CD4-positive, alpha-beta T cell (primary cell): ENCODE measurements at regions not wholly inside any gene's neighbourhood (a gene's known extent, or its start where the extent isn't known, plus 50 kb on each side); places are given as distances from the start of the nearest gene placed in this dataset.

ENCODE experiments used
- ATAC-seq: fragments of 200-7000 bp; cut with Tn5 transposase; one replicate; pipeline ENCODE4 v1.10.0; 2022; ENCODE audit warnings: mild to moderate bottlenecking; ENCODE audit not compliant: poor library complexity
- CTCF ChIA-PET: fragments of 350-600 bp; sonication (Branson Sonifier 250); formaldehyde crosslinking; loops from one replicate; lab custom pipeline; 2021; ENCODE audit warnings: antibody characterized with exemption, inconsistent platforms; lab: Charles Lee
- POLR2A ChIA-PET: fragments of 350-600 bp; sonication (Branson Sonifier 250); formaldehyde crosslinking; loops from one replicate; lab custom pipeline; 2021; ENCODE audit warnings: antibody characterized with exemption, inconsistent platforms; lab: Charles Lee
- DNase-seq, 14 experiments: peaks; one replicate each; pipeline ENCODE4 v3.0.0-alpha.2; 2013 to 2020; ENCODE audit warnings: mixed read lengths in 2 of 14
- H3K27ac ChIP-seq, 2 donors: one replicate each; pipeline versions ENCODE4 v1.5.1 to v1.7.0; 2013; ENCODE audit warnings: low read length in 2 of 2, low read depth in 1 of 2, mild to moderate bottlenecking in 1 of 2
- H3K27me3 ChIP-seq, 2 experiments: 1 replicate in 1 of 2; 2 replicates in 1 of 2; pipeline versions ENCODE4 v1.6.1 to v1.7.0; 2013; ENCODE audit warnings: low read length in 2 of 2, control low read depth in 1 of 2, mild to moderate bottlenecking in 1 of 2, moderate library complexity in 1 of 2; ENCODE audit not compliant: insufficient read depth in 2 of 2, control insufficient read depth in 1 of 2
- H3K36me3 ChIP-seq: one replicate; pipeline ENCODE4 v1.6.1; 2013; ENCODE audit warnings: low read length, control low read depth; ENCODE audit not compliant: insufficient read depth
- H3K4me1 ChIP-seq: one replicate; pipeline ENCODE4 v1.6.1; 2013; ENCODE audit warnings: low read length, control low read depth; ENCODE audit not compliant: insufficient read depth
- H3K4me3 ChIP-seq: one replicate; pipeline ENCODE4 v1.5.1; 2013; ENCODE audit warnings: mild to moderate bottlenecking, low read length, moderate library complexity
- H3K9me3 ChIP-seq, 2 experiments: 1 replicate in 1 of 2; 2 replicates in 1 of 2; pipeline versions ENCODE4 v1.6.1 to v1.7.0; 2013; ENCODE audit warnings: low read length in 2 of 2, mild to moderate bottlenecking in 2 of 2, control low read depth in 1 of 2, moderate library complexity in 1 of 2; ENCODE audit not compliant: control insufficient read depth in 1 of 2, insufficient read depth in 1 of 2
- H3K27ac Mint-ChIP-seq: one replicate; pipeline ENCODE4 v1.8.0; 2020; ENCODE audit warnings: mixed read lengths
- H3K27me3 Mint-ChIP-seq: one replicate; pipeline ENCODE4 v1.8.0; 2021; ENCODE audit warnings: mixed read lengths
- H3K36me3 Mint-ChIP-seq: one replicate; pipeline ENCODE4 v1.8.0; 2021; ENCODE audit warnings: low read depth, mixed read lengths
- H3K4me1 Mint-ChIP-seq: one replicate; pipeline ENCODE4 v1.8.0; 2021; ENCODE audit warnings: low read depth, mixed read lengths
- H3K4me3 Mint-ChIP-seq: one replicate; pipeline ENCODE4 v1.8.0; 2020; ENCODE audit warnings: mild to moderate bottlenecking, mixed read lengths
- H3K9me3 Mint-ChIP-seq: one replicate; pipeline ENCODE4 v1.8.0; 2020; ENCODE audit warnings: mixed read lengths
- CTCF ChIP-seq: fragments of 200-600 bp; IDR thresholded peaks from one replicate; pipeline ENCODE4 v1.8.0; 2022; ENCODE audit warnings: antibody characterized with exemption, mild to moderate bottlenecking
- intact Hi-C, 2 experiments: fragments of 100-400 bp; cut with DNase I in 1 of 2; cut with micrococcal nuclease in 1 of 2; formaldehyde crosslinking; loops; one replicate each; pipeline versions ENCODE4 v1.15.1 to v1.9.0; 2023 to 2025; cut with DNase I, micrococcal nuclease

GRCh38 chr10:83375274-83375673 lies 764.0 kb upstream of the GHITM start:
- Histone ChIP-seq H3K4me3 (no peak overlapping the region), H3K4me1 (no peaks in the 10 kb centered on the region), H3K27me3 (no peaks in the 10 kb centered on the region), H3K36me3 (no peaks in the 10 kb centered on the region), H3K9me3 (no peaks in the 10 kb centered on the region), H3K27ac (no peak overlapping the region)
- peaks cover 9% of the 10 kb centered on the region for H3K9me3 Mint-ChIP-seq
- no peaks in the 10 kb centered on the region for H3K4me1 Mint-ChIP-seq
- H3K36me3 Mint-ChIP-seq, result no peaks in the 10 kb centered on the region
- H3K27ac Mint-ChIP-seq, result no peak overlapping the region
- TF ChIP-seq CTCF, result no peak
- no peaks in the 10 kb centered on the region for H3K27me3 Mint-ChIP-seq
- intact Hi-C loops, result no loop called here
- ATAC-seq (no peak), DNase-seq (no peak)
- H3K4me3 Mint-ChIP-seq, result no peak overlapping the region
- ChIA-PET CTCF (no interaction called here), POLR2A (no interaction called here)

GRCh38 chr10:83397806-83398205 lies 741.5 kb upstream of the GHITM start:
- Mint-ChIP-seq H3K27ac (no peak overlapping the region), H3K4me1 (no peaks in the 10 kb centered on the region), H3K4me3 (no peak overlapping the region), H3K36me3 (no peaks in the 10 kb centered on the region), H3K9me3 (peaks cover 3% of the 10 kb centered on the region), H3K27me3 (no peaks in the 10 kb centered on the region)
- intact Hi-C loops, result no loop called here
- ChIA-PET POLR2A (no interaction called here), CTCF (no interaction called here)
- no peaks in the 10 kb centered on the region for H3K9me3 ChIP-seq
- H3K4me1 ChIP-seq, result no peaks in the 10 kb centered on the region
- H3K27me3 ChIP-seq, result no peaks in the 10 kb centered on the region
- DNase-seq (no peak), ATAC-seq (no peak)
- TF ChIP-seq CTCF, result no peak
- no peaks in the 10 kb centered on the region for H3K36me3 ChIP-seq
- no peak overlapping the region for H3K4me3 ChIP-seq
- H3K27ac ChIP-seq, result no peak overlapping the region

- CTCF ChIA-PET, result no interaction called here
- DNase-seq (no peak), ATAC-seq (no peak)
- Mint-ChIP-seq H3K27me3 (no peaks in the 10 kb centered on the region), H3K9me3 (peaks cover 7% of the 10 kb centered on the region), H3K27ac (no peak overlapping the region), H3K4me3 (no peak overlapping the region), H3K4me1 (no peaks in the 10 kb centered on the region), H3K36me3 (no peaks in the 10 kb centered on the region)
- Histone ChIP-seq H3K27ac (no peak overlapping the region), H3K4me3 (no peak overlapping the region), H3K4me1 (no peaks in the 10 kb centered on the region), H3K27me3 (no peaks in the 10 kb centered on the region), H3K9me3 (no peaks in the 10 kb centered on the region), H3K36me3 (no peaks in the 10 kb centered on the region)
- intact Hi-C loops, result loop anchor here in 1 of 2 experiments (10.0 kb wide), 1 partner anchor 196 kb away; no protein-coding TSS in a partner anchor
- POLR2A ChIA-PET, result no interaction called here
- TF ChIP-seq CTCF, result no peak
Observed at GRCh38 chr10:83410570-83410969, 728.7 kb upstream of the GHITM start.
